IPS-15b (cell line): ENCODE measurements at regions not wholly inside any gene's neighbourhood (a gene's known extent, or its start where the extent isn't known, plus 50 kb on each side); places are given as distances from the start of the nearest gene placed in this dataset.

Source experiments
- H3K27me3 ChIP-seq: one replicate; pipeline ENCODE4 v1.6.1; 2013; ENCODE audit warnings: low read length; ENCODE audit not compliant: control insufficient read depth, insufficient read depth
- H3K36me3 ChIP-seq: one replicate; pipeline ENCODE4 v1.6.1; 2013; ENCODE audit warnings: low read length; ENCODE audit not compliant: control insufficient read depth, insufficient read depth
- H3K4me1 ChIP-seq: one replicate; pipeline ENCODE4 v1.6.1; 2013; ENCODE audit warnings: mild to moderate bottlenecking, low read length; ENCODE audit not compliant: control insufficient read depth, insufficient read depth
- H3K4me3 ChIP-seq: one replicate; pipeline ENCODE4 v1.5.1; 2013; ENCODE audit warnings: low read depth, low read length
- H3K9ac ChIP-seq: one replicate; pipeline ENCODE4 v1.6.1; 2013; ENCODE audit warnings: low read depth, mild to moderate bottlenecking, low read length
- H3K9me3 ChIP-seq: one replicate; pipeline ENCODE4 v1.6.1; 2013; ENCODE audit warnings: mild to moderate bottlenecking, low read length; ENCODE audit not compliant: control insufficient read depth, insufficient read depth

DNA sequence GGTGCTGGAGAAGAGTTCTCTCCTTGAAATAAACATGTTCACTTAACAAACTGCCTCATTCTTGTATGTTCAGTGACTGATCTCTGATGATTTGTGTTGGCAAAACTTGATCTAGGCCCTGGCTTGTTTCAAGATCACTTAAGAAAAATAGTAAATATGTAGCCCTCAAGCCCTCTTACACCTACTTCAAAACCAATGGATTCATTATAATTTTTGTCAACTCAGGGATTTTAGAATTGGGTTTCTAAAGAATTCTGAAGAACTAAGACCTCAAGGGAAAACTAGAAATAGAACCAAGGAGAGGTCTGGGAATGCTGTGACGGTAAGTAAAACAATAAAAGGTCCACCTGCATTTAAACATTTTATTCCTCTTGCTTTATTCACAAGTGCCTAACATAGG is 1731.6 kb upstream of the CELF4 start:
- Histone ChIP-seq H3K27me3 (no peaks in the 10 kb centered on the region), H3K36me3 (no peaks in the 10 kb centered on the region), H3K4me1 (peaks cover 4% of the 10 kb centered on the region), H3K9me3 (no peaks in the 10 kb centered on the region), H3K4me3 (no peak overlapping the region), H3K9ac (no peak overlapping the region)

DNA sequence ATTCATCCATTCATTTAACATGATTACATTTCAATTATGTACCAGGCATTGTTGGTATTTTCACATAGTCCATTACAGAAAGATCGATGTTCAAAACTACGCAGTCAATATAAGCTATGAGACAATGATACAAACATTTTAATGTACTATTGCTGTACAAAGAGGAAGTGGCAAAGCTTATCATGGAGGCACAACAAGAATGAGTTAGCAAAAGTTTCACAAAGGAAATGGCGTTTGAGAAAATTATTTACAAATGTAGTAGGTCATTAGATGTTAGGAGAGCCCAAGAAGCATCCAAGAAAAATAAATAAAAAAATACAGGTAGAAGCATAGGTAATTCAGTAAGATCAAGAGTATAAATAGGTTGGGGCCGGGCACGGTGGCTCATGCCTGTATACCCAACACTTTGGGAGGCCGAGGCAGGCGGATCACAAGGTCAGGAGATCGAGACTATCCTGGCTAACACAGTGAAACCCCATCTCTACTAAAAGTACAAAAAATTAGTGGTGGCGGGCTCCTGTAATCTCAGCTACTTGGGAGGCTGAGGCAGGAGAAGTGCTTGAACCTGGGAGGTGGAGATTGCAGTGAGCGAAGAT is 1730.8 kb upstream of the CELF4 start:
- Histone ChIP-seq H3K9ac (no peak overlapping the region), H3K9me3 (no peaks in the 10 kb centered on the region), H3K4me3 (no peak overlapping the region), H3K4me1 (peaks cover 4% of the 10 kb centered on the region), H3K27me3 (no peaks in the 10 kb centered on the region), H3K36me3 (no peaks in the 10 kb centered on the region)

DNA sequence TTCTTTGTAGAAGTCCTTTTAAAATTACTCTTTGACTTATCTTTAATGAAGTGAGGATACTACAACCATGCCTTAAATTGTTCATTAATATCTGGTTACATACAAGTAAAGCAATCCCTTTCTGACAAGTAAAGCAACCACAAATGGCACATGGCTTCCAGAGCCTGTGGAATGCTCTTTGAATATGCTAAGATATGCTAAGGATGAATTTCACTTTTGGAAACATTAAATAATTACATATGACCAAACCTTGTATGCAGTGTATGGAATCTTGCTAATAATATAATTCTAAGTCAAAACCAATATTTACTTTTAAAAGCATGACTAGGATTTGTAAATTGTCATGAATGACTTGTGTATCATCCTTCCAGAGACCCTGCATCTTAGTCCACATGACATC is 1711.2 kb upstream of the CELF4 start:
- no peak overlapping the region for H3K9ac ChIP-seq
- H3K4me1 ChIP-seq = peaks cover 2% of the 10 kb centered on the region
- no peaks in the 10 kb centered on the region for H3K27me3 ChIP-seq
- H3K9me3 ChIP-seq = no peaks in the 10 kb centered on the region
- no peak overlapping the region for H3K4me3 ChIP-seq
- H3K36me3 ChIP-seq = no peaks in the 10 kb centered on the region

DNA sequence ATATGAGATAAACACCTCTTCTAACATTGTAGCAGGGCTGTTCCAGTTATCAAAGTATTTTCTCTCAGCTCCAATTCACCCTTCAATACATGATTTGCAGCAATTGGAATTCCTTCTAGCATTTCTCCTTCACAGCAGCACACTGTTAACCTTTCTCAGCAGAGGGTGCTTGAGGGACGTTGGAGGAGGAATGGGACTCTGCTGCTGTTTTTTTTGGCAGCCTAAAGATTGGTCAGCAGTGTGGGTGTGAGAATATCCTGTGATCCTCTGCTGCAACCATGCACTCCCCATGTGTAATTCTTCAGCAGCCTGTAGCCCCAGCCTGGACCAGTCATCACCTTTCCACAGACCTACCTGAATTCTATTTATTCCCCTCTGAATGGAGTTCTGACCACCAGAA is 1708.9 kb upstream of the CELF4 start:
- Histone ChIP-seq H3K36me3 (no peaks in the 10 kb centered on the region), H3K9me3 (no peaks in the 10 kb centered on the region), H3K27me3 (no peaks in the 10 kb centered on the region), H3K9ac (no peak overlapping the region), H3K4me3 (no peak overlapping the region), H3K4me1 (peaks cover 2% of the 10 kb centered on the region)

DNA sequence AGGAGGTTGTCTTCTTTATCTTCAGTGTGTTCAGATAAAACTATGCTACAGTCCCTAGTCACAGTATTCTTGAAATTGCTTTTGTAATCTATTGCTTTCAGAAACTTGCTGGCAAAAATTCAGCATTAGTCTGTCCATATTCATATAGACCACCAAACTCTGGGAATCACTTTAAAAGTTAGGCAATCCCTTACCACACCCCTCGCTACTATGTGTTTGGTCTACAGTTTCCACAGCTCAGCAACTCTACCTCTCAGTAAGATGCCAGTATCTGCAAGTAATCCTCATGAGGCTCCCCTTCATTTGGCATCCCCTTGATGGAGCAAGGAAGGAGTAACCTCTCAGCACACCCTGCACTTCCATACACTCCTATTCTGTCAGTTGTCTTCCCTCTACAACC is 1706.6 kb upstream of the CELF4 start:
- Histone ChIP-seq H3K9me3 (no peaks in the 10 kb centered on the region), H3K4me1 (peaks cover 2% of the 10 kb centered on the region), H3K9ac (no peak overlapping the region), H3K27me3 (no peaks in the 10 kb centered on the region), H3K4me3 (no peak overlapping the region), H3K36me3 (no peaks in the 10 kb centered on the region)

DNA sequence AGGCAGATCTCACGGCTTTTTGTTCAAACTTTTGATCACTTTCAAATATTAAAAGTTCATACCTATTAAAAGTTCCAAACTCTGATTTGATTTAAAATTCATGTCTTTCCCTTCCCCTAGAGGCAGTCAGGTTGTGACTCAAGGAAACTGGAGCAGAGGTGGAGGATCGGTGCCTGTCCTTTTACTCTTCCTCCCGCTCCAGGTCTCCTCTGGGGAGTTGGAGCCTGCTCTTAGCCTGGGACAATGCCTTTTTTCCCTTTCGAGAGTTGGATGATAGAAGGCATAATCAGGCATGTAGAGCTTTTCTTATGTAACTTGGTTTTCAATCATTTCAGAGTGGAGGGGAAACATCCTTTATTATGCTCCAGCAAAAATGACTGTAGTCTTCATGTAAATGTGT is 1706.1 kb upstream of the CELF4 start:
- H3K36me3 ChIP-seq = no peaks in the 10 kb centered on the region
- no peaks in the 10 kb centered on the region for H3K9me3 ChIP-seq
- no peaks in the 10 kb centered on the region for H3K27me3 ChIP-seq
- H3K9ac ChIP-seq = no peak overlapping the region
- H3K4me3 ChIP-seq = no peak overlapping the region
- H3K4me1 ChIP-seq = peaks cover 2% of the 10 kb centered on the region

DNA sequence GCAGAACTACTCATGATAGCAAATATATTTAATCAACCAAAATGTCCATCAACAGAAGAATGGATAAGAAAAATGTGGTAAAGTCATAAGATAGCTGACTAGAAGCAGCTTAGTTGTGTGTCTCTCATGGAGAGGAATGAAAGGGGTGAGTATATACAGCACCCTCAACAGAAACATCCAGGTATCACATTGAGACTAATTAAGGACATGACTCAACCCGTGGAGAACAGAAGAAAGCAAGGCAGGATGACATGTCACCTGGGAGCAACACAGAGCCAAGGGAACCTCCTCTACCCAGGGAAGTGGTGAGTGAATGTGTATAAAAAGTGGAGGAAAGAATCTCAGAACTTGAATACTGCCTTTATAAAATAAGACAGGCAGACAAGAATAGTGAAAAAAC is 1695.0 kb upstream of the CELF4 start:
- Histone ChIP-seq H3K9ac (no peak overlapping the region), H3K4me1 (no peaks in the 10 kb centered on the region), H3K27me3 (no peaks in the 10 kb centered on the region), H3K36me3 (no peaks in the 10 kb centered on the region), H3K9me3 (no peaks in the 10 kb centered on the region), H3K4me3 (no peak overlapping the region)

DNA sequence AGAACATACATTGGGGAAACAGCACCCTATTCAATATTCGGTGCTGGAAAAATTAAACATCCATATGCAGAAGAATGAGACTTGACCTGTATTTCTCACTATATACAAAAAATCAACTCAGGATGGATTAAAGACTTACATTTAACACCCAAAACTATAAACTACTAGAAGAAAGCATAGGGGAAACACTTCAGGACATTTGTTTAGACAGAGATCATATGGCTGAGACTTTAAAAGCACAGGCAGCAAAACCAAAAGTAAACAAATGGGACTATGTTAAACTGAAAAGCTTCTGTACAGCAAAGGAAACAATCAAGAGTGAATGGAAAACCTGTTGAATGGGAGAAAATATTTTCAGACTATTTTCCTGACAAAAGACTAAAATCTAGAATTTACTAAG is 1694.1 kb upstream of the CELF4 start:
- H3K9me3 ChIP-seq = no peaks in the 10 kb centered on the region
- no peak overlapping the region for H3K9ac ChIP-seq
- H3K4me1 ChIP-seq = no peaks in the 10 kb centered on the region
- no peaks in the 10 kb centered on the region for H3K27me3 ChIP-seq
- H3K36me3 ChIP-seq = no peaks in the 10 kb centered on the region
- H3K4me3 ChIP-seq = no peak overlapping the region

DNA sequence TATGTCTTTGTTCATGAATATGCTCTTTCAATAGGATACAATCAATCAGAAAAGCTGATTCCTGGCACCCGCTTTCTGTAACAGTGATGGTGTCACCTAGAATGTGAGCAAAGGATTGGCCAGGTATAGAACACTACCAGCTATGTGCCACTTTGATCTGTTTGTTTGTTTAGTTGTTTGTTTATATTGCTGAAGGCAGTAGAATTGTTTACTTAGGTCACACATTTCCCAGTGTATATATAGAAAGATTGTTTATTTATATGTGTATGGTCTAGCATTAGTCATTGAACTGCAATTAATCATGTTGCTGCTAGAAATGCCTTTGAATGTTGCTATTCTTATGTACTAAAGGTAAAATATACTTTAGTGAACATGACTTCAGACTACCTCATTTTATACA is 1678.6 kb upstream of the CELF4 start:
- no peaks in the 10 kb centered on the region for H3K36me3 ChIP-seq
- no peak overlapping the region for H3K9ac ChIP-seq
- H3K4me1 ChIP-seq = no peaks in the 10 kb centered on the region
- no peak overlapping the region for H3K4me3 ChIP-seq
- H3K27me3 ChIP-seq = no peaks in the 10 kb centered on the region
- no peaks in the 10 kb centered on the region for H3K9me3 ChIP-seq

DNA sequence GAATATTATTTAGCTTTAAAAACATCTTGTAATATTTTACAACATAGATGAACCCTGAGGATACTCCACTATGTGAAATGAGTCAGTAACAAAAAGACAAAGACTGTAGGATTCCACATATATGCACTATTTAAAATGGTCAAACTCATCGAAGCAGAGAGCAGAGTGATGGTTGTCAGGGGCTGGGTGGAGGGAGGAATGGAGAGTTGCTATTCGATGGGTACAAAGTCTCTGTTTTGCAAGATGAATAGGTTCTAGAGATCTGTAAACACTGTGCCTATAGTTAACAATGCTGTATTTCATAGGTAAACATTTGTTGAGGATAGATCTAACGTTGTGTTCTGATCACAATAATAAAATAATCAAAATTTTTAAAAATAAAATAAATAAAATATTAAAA is 1675.9 kb upstream of the CELF4 start:
- Histone ChIP-seq H3K36me3 (no peaks in the 10 kb centered on the region), H3K27me3 (no peaks in the 10 kb centered on the region), H3K4me3 (no peak overlapping the region), H3K9me3 (no peaks in the 10 kb centered on the region), H3K9ac (no peak overlapping the region), H3K4me1 (no peaks in the 10 kb centered on the region)

DNA sequence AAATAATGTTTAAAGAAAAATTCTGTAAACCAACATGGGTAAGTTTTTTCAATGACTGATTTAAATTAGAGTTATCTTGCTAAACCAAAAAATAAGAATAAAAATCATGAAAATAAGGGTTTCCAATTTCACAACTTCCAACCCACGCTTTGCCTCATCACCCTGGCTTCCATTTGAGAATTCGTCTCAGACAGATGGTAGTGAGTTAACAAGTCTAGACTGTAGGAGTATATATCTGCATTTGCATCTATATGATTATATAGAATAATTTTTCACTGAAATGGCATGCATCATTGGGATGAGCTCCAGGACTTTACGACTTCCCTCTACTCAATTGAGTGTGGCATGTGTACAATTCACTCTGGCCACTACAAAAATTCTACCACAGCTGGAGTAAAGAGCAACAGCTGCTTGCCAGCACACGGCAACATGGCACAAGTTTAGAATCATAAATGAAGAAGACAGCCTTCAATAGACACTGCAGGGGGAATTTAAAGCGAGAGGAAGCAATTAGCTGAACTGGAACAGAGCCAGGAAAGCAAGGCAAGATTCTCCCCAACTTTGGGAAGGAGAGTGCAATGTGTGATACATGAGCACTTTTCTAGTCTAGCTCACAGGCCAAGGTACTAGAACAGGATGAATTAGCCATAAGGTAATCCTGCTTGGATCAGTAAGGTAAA is 1673.5 kb upstream of the CELF4 start:
- H3K4me3 ChIP-seq = no peak overlapping the region
- no peaks in the 10 kb centered on the region for H3K36me3 ChIP-seq
- no peaks in the 10 kb centered on the region for H3K27me3 ChIP-seq
- H3K9ac ChIP-seq = no peak overlapping the region
- no peaks in the 10 kb centered on the region for H3K4me1 ChIP-seq
- H3K9me3 ChIP-seq = no peaks in the 10 kb centered on the region

DNA sequence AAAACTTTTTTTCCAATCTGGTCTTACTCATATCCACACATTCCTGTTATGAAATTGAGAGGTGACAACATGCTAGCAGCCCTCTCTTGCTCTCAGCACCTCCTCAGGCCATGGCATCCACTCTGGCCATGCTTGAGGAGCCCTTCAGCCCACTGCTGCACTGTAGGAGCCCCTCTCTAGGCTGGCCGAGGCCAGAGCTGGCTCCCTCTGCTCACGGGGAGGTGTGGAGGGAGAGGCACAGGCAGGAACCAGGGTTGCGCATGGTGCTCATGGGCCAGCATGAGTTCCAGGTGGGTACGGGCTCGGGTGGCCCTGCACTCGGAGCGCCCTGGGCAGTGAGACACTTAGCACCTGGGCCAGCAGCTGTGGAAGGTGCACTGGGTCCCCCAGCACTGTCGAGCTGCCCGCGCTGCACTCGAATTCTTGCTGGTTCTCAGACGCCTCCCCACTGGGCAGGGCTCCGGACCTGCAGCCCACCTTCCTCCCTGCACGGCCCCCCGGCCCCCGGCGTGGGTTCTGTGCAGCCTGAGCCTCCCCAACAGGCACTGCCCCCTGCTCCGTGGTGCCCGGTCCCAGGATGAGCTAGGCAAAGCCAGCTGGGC is 1669.6 kb upstream of the CELF4 start:
- Histone ChIP-seq H3K9ac (no peak overlapping the region), H3K36me3 (no peaks in the 10 kb centered on the region), H3K9me3 (no peaks in the 10 kb centered on the region), H3K4me1 (peaks cover 3% of the 10 kb centered on the region), H3K4me3 (no peak overlapping the region), H3K27me3 (no peaks in the 10 kb centered on the region)
